ENCODE measurements at regions not wholly inside any gene's neighbourhood (a gene's known extent, or its start where the extent isn't known, plus 50 kb on each side); places are given as distances from the start of the nearest gene placed in this dataset.
"Not testable (repeated sequence)": the region's sequence is repeated elsewhere in the genome, so short reads cannot be mapped to it uniquely, and the experiment has no call there.

DNA sequence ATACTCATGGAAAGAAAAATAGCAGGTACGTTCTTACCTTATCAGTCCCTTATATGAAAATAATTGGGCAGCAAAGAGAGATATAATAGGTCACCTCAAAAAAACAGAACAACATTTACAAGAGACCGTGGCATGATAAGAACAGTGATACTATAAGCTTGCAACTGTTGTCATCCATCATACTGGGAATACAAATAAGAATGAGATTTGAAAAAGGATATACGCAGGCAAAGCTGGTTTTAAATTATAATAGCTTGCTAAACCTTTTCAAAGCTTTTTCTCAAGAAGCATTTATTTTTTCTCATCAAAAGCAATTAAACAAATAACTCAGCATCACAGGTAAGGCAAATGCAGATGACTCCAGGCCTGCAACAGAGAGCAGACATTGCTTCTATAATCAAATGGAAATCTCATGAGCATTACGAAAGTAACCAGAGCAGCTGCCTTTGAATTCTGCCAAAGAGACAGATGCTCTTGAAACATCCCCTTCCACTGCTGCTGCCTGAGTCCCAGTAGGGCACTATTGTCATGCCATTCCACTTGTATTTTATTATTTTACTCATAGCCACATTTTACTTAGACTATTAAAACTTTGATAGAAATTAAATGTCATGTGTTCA lies 620.6 kb upstream of the GNPDA2 start:
- DNase-seq, result no peak

DNA sequence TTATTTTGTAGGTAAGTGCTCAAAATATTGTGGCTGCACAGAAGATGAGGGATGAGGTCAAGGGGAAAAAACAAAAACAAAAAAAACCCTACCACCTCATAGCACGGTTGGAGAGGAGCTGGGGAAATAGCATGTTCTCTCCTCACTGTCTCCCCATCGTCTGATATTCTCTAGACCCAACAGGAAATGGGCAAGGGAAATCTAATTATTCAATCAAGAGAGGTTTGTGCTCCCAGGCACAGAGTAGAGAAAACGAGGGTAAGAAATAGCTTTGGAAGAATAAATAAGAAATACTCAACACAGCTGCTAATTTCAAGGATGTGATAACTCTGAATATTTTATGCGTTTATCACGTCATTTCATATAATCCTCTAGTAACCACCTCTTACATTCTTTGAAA lies 619.2 kb upstream of the GNPDA2 start:
- no peak for DNase-seq

DNA sequence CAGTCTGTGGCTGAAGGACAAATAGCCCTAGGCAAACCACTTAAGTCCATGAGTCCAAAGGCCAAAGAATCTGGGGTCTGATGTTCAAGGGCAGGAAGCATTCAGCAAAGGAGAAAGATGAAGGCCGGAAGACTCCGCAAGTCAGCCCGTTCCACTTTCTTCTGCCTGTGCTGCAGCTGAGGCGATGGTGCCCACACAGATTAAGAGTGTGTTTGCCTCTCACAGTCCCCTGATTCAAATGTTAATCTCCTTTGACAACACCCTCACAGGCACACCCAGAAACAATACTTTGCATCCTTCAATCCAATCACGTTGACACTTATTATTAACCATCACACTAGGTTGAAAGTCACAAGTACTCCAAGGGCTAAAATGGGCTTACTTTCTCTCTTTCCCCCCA lies 605.4 kb upstream of the GNPDA2 start:
- no peak for DNase-seq

DNA sequence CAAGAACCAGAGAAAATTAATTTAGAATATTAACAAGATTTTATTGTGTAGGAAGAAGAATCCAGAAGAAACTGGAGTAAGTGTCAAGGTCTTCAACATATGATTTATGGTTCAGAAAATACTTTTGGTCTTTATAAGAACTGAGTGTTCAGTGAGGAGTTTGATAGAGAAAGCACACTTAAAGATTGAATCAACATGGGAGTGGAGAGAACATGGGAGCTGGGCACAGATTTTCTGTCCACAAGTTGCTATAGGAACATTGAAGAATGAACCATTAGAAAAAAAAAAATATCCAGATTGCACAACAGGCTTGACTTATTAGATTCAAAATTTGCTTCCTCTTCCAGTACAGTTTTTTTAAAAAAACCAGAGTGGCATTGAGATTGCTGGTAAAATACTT lies 601.2 kb upstream of the GNPDA2 start:
- no peak for DNase-seq

DNA sequence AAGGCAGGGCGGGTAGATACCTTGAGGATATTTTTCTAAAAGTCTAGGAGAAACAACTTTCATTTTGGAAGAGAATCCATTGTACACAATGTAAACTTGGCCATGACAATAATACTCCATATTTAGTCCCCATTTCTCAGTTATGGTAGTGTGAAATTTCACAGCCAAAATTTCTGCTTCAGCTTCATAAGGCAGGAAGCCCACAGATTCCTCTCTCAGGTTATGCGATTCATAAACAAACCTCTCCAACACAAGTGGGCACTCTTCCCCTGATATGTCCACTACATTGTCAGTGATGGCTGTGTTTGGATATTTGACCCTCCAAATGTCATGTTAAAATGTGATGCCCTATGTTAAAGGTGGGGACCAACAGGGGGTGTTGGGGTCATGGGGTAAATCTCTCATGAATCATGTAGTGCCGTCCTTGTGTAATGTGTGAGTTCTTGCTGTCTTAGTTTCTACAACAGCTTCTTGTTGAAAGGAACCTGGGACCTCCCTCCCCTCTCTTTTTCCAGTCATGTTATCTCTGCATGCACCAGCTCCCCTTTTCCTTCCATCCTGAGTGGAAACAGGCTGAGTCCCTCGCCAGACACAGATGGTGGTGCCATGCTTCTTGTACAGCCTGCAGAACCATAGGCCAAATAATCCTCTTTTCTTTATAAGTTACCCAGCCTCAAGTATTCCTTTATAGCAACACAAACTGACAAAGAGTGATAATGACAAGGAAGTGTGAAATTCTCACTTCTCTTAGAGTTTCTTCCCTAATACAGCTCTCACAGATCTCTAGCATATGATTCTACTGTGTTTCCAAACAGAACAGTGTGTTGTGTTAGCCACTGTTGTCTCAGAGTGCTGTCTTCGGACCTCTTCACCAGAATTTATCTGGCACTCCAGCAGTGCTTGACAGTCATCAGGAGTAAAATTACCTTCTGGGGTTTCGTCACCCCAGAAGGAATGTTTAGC lies 598.4 kb upstream of the GNPDA2 start:
- DNase-seq, result no peak

DNA sequence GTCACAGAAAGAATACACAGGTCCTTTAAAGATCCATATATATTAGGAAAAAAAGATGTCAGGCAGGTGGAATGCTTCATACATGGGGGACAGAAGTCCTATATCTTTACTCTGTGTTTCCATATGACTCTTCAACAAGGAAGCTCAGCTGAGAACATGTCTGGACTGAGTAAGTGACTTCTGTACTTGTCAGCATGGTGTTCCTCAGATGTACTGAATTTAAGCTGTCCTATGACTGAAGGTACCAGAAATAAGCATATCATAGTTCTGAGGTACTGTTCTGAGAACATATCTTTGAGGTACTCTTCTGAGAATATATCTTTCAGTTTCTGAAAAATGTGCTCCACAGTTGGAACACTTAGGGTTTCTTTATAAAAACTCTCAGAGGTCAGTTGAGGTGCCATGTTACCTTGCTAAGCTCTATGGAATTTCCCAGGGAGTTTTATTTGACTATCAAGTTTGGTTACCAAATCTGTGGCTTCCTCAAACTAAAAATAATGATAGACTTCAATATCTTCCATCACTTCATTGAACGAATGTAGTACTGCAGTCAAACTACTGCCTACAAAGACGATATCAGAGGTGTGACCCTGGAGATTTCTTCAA lies 597.2 kb upstream of the GNPDA2 start:
- DNase-seq, result no peak

DNA sequence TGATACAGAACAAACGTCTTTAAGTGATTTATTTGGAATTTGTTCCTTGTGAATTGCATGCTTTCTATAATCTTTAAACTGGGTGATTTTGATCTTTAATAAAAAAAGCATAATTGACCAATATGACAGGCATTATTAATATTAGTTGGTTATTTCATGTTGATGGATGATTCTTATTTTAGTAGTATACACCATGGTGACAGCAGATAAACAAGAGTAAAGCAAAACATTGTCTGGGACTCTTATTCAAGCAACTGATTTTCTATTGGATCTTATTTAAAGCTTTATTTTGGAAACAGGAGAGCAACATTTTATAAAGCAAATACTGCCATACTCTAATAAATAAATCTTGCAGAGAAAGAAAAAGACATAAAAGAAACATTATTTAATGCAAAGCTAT lies 591.4 kb upstream of the GNPDA2 start:
- DNase-seq, result no peak

DNA sequence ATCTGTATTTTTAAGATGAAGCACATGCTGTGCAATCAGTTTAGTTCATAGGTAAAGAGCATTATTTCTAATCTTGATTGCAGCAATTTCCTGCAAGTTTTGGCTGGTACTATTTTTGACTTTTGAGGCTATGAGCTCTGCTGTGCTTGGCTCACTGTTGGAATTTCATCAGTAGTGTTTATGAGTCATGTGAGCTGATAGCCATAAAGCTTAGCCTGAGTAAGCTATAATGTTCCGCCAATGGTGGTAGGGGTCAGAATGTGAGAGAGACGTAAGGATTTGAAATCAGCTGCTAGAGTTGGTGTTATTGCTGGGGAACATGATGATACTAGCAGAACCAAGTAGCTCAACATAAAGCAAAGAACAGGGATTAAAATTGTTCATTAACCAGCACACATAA lies 590.9 kb upstream of the GNPDA2 start:
- DNase-seq, result no peak

DNA sequence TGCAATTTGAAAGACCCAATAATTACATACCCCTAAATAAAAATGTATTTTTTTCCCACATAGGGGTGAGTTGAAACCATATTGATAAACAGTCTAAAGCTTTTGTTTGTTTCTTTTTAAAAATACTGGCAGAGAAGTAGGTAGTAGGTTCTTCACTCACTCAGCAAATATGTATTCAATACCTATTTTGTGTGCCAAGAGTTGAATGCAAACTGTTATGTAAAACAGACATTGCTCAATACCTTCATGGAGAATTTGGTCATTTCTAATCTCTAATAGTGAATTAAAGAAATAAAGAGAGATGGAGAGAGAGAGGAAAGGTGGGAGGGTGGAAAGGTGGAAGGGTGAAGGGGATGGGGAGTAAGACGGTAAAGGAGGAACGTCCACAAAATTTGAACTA lies 589.9 kb upstream of the GNPDA2 start:
- DNase-seq, result no peak

DNA sequence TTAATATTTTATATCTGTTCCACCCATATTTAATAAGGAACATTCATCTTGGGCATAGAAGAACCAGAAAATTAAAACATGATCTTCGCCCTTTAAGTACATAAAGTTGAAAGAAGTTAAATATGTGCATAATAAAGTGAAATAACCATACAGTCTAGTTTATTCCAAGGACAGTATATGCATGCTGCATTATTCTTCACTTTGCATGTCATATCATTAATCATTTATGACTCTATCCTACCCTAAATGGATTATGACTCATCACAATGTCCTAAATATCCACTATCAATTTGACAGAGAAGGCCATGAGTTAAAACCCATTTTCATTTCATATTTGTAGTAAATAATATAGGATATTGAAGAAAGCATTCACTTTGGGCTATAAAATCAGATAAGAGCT lies 576.5 kb upstream of the GNPDA2 start:
- no peak for DNase-seq

DNA sequence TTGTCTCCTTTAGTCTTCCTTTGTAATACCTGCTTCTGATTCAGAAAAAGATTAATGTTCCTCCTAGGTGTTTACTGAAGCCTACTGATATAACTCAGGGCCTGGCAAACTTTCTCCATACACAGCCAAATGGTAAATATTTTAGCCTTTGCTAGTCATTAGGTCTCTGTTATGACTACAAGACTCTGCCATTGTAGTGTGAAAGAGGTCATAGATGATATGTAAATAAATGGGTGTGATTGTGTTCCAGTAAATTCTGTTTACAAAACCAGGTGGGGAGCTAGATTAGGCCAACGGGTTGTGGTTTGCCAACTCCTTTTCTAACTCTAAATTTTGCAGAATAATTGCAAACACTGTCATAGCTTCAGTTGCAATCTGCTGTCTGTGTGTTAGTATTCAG lies 568.1 kb upstream of the GNPDA2 start:
- DNase-seq, result no peak

DNA sequence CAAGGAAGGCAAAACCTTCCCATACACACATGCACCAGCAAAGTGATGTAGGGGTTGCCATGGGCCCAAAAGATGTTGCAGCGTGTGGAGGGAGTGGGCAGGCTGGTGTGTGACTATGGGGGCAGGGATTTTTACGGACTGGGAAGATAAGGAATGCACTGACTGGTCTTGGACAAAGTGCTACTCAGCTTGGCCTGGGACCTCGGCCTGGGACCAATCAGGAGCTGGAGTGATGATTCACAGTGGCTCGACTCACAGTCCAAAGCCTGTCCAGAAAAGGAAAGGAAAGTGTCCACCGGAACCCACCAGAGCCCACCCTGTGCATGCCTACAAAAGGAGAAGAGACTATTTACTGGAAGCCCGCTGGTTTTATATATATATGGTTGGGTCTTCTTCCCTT lies 567.0 kb upstream of the GNPDA2 start:
- DNase-seq, result no peak

DNA sequence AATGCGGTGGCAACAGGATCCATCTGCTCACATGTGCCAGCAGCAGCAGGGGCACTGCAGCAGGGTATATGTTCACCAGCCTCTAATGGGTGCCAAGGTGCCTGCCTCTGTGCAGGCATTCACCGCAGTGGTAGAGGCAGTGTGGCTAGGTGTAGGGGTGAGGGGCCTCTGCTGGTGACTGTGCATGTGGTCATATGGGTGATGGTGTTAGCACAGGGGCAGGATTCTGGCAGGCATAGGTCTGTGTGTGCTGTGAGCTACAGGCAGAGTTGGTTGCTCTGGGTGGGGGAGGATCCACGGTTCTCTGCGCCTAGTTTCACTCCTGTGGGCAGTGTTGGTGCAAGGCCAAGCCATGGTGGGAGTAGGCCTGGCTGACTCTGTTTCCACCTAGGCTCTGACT lies 566.5 kb upstream of the GNPDA2 start:
- DNase-seq, result no peak

DNA sequence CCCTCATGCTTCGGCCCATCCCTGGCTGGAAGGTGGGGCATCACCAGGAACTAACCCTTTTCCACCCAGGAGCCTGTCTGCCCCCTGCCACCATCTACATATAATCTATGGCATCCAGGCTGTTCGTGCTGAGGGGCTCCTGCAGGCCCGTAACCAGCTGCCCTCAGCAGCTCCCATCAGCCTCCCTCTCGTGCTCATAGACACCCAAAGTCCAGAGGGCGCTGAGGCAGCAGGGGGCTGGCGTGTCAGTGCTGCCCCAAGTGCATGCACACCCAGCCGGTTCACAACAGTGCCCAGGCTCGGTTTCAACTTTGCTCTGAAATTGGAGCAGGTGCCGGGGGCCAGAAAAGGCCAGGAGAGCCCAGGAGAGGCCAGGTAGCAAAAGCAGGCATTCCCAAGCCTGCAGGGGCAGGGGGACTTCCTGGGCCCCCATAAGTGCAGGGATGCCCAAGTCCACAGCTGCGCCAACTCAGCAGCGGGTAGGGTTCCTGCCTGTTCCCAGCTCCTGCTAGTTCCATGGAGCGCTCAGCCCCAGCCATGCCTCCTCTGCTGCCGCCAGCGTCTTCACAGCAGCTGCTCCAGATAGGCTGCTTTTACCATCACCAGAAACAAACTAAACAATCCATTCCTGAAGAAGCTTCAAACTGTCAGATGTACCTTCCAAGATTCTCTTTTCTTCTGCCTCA lies 558.2 kb upstream of the GNPDA2 start:
- no peak for DNase-seq

DNA sequence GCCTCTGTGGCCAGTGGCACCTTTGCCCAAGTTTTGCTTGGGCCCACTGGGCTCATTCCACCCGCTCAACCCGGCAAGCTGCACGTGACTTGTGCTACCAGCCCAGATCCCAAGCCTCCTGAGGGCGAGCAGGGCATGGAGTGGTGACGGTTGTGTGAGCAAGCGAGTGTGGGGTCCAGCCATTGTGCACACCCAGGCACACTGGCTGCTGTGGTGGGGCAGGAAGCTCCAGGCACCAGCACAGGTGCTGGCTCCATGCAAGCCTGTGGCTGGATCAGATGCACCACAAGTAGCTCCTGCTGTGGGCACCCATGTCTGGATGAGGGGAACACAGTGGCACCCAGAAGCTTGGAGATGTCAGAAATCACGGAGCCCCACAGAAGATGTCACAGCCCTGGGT lies 557.0 kb upstream of the GNPDA2 start:
- DNase-seq, result no peak

DNA sequence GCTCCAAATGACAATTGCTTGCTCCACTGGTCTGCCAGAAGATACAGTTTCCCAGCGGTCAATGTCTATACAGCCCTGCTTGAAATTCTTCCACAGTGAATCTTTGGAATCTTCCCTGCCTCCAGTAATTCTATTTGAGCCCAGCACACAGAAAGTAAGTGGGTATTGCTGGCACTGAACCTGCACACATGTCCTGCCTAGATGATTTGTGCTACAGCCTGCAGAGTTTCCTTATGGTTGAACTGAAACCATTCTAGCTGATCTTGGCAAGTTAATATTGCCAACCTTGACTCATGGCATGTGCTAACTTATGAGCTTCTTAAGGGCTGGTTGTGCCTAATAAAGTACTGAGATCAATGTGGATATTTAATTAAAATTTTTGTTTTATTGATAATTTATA lies 553.8 kb upstream of the GNPDA2 start:
- no peak for DNase-seq

DNA sequence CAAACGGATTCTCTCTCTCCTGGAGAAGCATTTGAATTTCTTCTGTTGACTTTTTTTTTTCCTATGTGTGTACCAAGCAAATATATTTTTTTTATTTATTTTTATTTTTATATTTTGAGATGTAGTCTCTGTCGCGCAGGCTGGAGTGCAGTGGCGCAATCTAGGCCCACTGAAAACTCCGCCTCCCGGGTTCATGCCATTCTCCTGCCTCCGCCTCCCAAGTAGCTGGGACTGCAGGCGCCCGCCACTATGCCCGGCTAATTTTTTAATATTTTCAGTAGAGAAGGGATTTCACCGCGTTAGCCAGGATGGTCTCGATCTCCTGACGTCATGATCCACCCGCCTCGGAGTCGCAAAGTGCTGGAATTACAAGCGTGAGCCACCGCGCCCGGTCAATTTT lies 549.5 kb upstream of the GNPDA2 start:
- no peak for DNase-seq

DNA sequence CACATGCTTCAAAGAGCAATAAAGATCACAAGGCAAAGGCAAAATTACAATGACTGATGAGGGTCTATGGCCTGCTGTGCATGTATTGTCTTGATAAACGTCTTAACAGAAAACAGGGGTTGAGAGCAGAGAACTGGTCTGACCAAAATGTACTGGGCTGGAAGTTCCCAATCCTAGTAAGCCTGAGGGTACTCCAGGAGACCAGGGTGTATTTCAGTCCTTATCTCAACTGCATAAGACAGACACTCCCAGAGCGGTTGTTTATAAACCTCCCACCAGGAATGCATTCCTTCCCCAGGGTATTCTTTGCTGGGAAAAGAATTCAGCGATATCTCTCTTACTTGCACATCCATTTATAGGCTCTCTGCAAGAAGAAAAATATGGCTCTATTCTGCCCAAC lies 521.8 kb upstream of the GNPDA2 start:
- not testable (repeated sequence) for DNase-seq

DNA sequence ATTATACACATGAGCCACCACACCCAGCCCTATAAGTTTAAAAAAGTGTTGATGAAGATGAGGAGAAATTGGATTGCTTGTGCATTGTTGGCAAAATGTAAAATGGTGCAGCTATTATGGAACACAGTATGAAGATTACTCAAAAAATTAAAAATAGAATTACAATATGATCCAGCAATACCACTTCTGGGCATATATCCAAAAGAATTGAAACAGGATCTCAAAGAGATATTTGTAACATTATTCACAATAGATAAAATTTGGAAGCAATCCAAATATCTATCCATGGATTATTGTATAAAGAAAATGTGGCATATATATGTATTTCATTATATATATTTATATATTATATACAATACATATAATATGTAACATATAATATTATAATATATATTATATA lies 515.6 kb upstream of the GNPDA2 start:
- no peak for DNase-seq

DNA sequence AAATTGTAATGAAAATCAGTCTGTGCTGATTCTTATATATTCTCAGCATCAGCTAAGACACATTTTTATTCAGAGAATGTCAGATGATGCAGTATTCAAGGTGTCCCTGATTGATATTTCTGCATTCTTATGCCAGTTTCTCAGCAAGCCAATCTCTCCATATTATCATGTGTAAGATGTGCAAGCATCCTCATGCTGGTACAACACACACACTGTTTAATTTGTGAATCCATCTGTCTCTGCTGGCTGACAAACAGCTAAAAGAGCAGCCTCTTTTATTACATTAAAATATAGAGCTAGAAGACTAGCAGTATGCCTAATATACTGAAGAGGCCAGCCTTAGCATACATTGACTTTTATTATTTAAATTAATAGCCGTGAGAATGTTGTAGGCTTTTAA lies 502.9 kb upstream of the GNPDA2 start:
- no peak for DNase-seq

DNA sequence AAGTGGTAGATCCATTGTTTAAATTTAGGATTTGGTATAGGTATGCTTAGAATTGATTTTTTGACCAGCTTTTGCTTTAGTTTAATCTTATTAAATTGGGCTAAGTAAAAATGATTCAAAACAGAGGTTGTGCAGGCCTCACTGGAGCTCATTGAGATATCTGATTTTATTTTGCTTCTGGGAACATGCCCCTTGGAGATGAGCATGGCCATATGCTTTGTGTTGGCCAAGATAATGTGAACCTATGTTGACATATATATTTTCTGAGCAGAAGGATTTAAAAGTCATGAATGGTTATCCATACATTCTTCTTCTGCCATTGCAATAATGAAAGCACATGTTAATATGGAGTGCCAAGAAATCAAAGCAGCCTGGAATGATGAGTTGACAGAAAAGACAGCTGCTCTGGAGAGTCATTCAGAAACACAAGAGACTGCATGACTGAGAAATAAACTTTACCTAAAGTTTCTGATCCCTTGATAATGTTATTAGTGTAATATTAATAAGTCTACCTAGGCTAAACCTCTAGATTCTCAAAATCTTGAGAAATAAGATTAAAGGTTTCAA lies 489.7 kb upstream of the GNPDA2 start:
- DNase-seq, result no peak

DNA sequence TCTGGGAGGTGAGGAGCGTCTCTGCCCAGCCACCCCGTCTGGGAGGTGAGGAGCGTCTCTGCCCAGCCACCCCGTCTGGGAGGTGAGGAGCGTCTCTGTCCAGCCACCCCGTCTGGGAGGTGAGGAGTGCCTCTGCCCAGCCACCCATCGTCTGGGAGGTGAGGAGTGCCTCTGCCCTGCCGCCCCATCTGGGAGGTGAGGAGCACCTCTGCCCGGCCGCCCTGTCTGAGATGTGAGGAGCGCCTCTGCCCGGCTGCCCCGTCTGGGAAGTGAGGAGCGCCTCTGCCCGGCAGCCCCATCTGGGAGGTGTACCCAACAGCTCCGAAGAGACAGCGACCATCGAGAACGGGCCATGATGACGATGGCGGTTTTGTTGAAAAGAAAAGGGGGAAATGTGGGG lies 482.1 kb upstream of the GNPDA2 start:
- DNase-seq, result not testable (repeated sequence)

DNA sequence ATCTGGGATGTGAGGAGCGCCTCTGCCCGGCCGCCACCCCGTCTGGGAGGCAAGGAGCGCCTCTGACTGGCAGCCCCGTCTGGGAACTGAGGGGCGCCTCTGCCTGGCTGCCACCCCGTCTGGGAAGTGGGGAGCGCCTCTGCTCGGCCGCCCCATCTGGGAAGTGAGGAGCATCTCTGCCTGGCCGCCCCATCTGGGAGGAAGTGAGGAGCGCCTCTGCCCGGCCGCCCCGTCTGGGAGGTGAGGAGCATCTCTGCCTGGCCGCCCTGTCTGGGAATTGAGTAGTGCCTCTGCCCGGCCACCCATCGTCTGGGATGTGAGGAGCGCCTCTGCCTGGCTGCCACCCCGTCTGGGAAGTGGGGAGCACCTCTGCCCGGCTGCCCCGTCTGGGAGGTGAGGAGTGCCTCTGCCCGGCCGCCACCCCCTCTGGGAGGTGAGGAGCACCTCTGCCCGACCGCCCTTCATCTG lies 481.5 kb upstream of the GNPDA2 start:
- DNase-seq, result not testable (repeated sequence)

All from retina (tissue), 1 donor.